ENCODE measurements at regions not wholly inside any gene's neighbourhood (a gene's known extent, or its start where the extent isn't known, plus 50 kb on each side); places are given as distances from the start of the nearest gene placed in this dataset.
"Not testable (repeated sequence)": the region's sequence is repeated elsewhere in the genome, so short reads cannot be mapped to it uniquely, and the experiment has no call there.

- no peak for TF ChIP-seq THAP8 (CRISPR knock-in tag; IDR thresholded peaks at IDR 0.05; ENCODE audit: borderline replicate concordance)
- no peak for TF ChIP-seq ZBTB34 (CRISPR knock-in tag; IDR thresholded peaks at IDR 0.05)
- TF ChIP-seq THAP9 (CRISPR knock-in tag; IDR thresholded peaks at IDR 0.05; ENCODE audit: borderline replicate concordance): no peak
These were observed 88.0 kb upstream of the SYT13 start (continued) for GRCh38 chr11:45374130-45374529.

- H3K79me2 ChIP-seq (ENCODE audit: insufficient read depth, low read length): no peaks in the 10 kb centered on the region
- no peak overlapping the region for H3K9ac ChIP-seq (ENCODE audit: insufficient read depth, low read depth, low read length)
- no peak overlapping the region for H3K4me2 ChIP-seq (ENCODE audit: low read depth, low read length)
- in situ Hi-C loops (cut with HindIII; ENCODE audit: extremely low pct_ligation_motif_present, low pct_unique_long_range_greater_than_20kb) (loop anchor here (5.0 kb wide), 2 partner anchors 279 to 399 kb away; no protein-coding TSS in a partner anchor), intact Hi-C loops (cut with micrococcal nuclease; ENCODE audit: unreplicated experiment) (loop anchor here (10.0 kb wide), 1 partner anchor 61 kb away; no protein-coding TSS in a partner anchor)
- H3K36me3 ChIP-seq (replicated peaks in 1 of 2; ENCODE audit: control insufficient read depth in 1 of 2, insufficient read depth in 2 of 2, low read length in 2 of 2): no peaks in the 10 kb centered on the region
- CTCF ChIA-PET (ENCODE audit: low intra/inter-chr PET ratio, low total read pairs): no interaction called here
- H3K27ac ChIP-seq (ENCODE audit: extremely low read length, insufficient read depth, low read length): no peak overlapping the region
- H3K9me3 ChIP-seq (ENCODE audit: low read length): no peaks in the 10 kb centered on the region
- POLR2A ChIA-PET: no interaction called here
- no peak for TF ChIP-seq JDP2 (CRISPR knock-in tag; IDR thresholded peaks at IDR 0.05; ENCODE audit: borderline replicate concordance)
- BruUV-seq (replicated peaks): no TSS peak
- peaks cover 0 to 27% of the 10 kb centered on the region in 2 experiments; a peak in 4 of 5 replicates for H3K27me3 ChIP-seq (ENCODE audit: control insufficient read depth in 1 of 2, insufficient read depth in 2 of 2, low read length in 2 of 2)
- no peaks in the 10 kb centered on the region for H4K20me1 ChIP-seq (ENCODE audit: insufficient read depth, low read length)
- H3K4me3 ChIP-seq (replicated peaks in 1 of 3; ENCODE audit: insufficient read depth in 1 of 3, low read depth in 2 of 3, low read length in 3 of 3): no peak overlapping the region
- no peak overlapping the region for H2AFZ ChIP-seq (ENCODE audit: low read length)
- 0 out of 2 replicates have a peak, but pooled peaks cover 5% of the 10 kb centered on the region for H3K4me1 ChIP-seq (ENCODE audit: insufficient read depth, low read length)
- 0% methylated on average over 5 of the region's 7 CpGs for WGBS (ENCODE audit: low lambda C conversion rate)
- ATAC-seq (no peak), FAIRE-seq (no peak), DNase-seq (ENCODE audit: low spot score) (no peak)
These were observed 87.4 kb upstream of the SYT13 start for GRCh38 chr11:45373506-45374035.

- 56% methylated on average over 13 of the region's 16 CpGs for WGBS (ENCODE audit: low lambda C conversion rate)
- CTCF ChIA-PET (ENCODE audit: low intra/inter-chr PET ratio, low total read pairs): interaction anchor here (2.6 kb wide), 1 partner anchor 399 kb away, joined by 22 read pairs; no protein-coding TSS in a partner anchor
- H3K36me3 ChIP-seq (replicated peaks in 1 of 2; ENCODE audit: control insufficient read depth in 1 of 2, insufficient read depth in 2 of 2, low read length in 2 of 2); H3K27ac ChIP-seq (ENCODE audit: extremely low read length, insufficient read depth, low read length); H3K4me1 ChIP-seq (ENCODE audit: insufficient read depth, low read length); H3K4me3 ChIP-seq (replicated peaks in 1 of 3; ENCODE audit: insufficient read depth in 1 of 3, low read depth in 2 of 3, low read length in 3 of 3); H2AFZ ChIP-seq (ENCODE audit: low read length); POLR2A ChIA-PET; BruUV-seq (replicated peaks); H3K4me2 ChIP-seq (ENCODE audit: low read depth, low read length); ATAC-seq; H3K79me2 ChIP-seq (ENCODE audit: insufficient read depth, low read length); H3K9ac ChIP-seq (ENCODE audit: insufficient read depth, low read depth, low read length); H3K9me3 ChIP-seq (ENCODE audit: low read length); FAIRE-seq; DNase-seq (ENCODE audit: low spot score); H4K20me1 ChIP-seq (ENCODE audit: insufficient read depth, low read length): not testable (repeated sequence)
- H3K27me3 ChIP-seq (ENCODE audit: control insufficient read depth in 1 of 2, insufficient read depth in 2 of 2, low read length in 2 of 2): peaks cover 0 to 33% of the 10 kb centered on the region in 2 experiments; a peak in 4 of 5 replicates
- intact Hi-C loops (cut with micrococcal nuclease; ENCODE audit: unreplicated experiment) (loop anchor here (10.0 kb wide), 1 partner anchor 62 kb away; no protein-coding TSS in a partner anchor), in situ Hi-C loops (cut with HindIII; ENCODE audit: extremely low pct_ligation_motif_present, low pct_unique_long_range_greater_than_20kb) (loop anchor here (5.0 kb wide), 2 partner anchors 280 to 400 kb away; no protein-coding TSS in a partner anchor)
These were observed 86.3 kb upstream of the SYT13 start for GRCh38 chr11:45372414-45372813.
